ENCODE measurements at regions not wholly inside any gene's neighbourhood (a gene's known extent, or its start where the extent isn't known, plus 50 kb on each side); places are given as distances from the start of the nearest gene placed in this dataset.

DNA sequence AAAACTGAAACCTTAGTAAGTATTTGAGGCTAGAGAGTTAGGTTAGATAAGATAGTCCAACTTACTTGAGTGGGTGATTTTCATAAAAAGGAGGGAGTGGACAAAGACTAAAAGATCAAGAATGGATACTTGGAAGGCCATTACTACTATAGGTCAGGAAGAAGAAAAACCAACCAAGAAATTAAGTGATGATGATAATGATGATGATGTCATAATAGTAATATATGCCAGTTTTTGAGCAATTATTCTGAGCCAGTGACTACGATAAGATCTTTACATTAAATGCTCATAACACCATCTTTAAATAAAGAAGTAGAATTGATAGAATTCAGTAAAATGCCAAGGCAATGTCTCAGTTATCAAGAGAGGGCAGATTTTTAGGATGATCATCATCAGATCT lies 430.7 kb upstream of the ADAMTS5 start:
- DNase-seq (ENCODE audit: extremely low spot score), result no peak
- TF ChIP-seq ARNT (IDR thresholded peaks at IDR 0.05), result no peak
- TF ChIP-seq CTBP1 (IDR thresholded peaks at IDR 0.05; ENCODE audit: borderline replicate concordance), result no peak
- no peak for TF ChIP-seq FOXK2 (IDR thresholded peaks at IDR 0.05)
- no peak for TF ChIP-seq TARDBP (IDR thresholded peaks at IDR 0.05)
- no peak for TF ChIP-seq PKNOX1 (IDR thresholded peaks at IDR 0.05)
- no peak for TF ChIP-seq LEF1 (IDR thresholded peaks at IDR 0.05; ENCODE audit: borderline replicate concordance)
- TF ChIP-seq L3MBTL2 (conservative IDR thresholded peaks at IDR 0.05), result no peak
- no peak for TF ChIP-seq HDGF (IDR thresholded peaks at IDR 0.05; ENCODE audit: borderline replicate concordance)
- TF ChIP-seq NFRKB (IDR thresholded peaks at IDR 0.05), result no peak
- no peak for TF ChIP-seq ELF4 (IDR thresholded peaks at IDR 0.05)
- ChIA-PET POLR2A (no interaction called here), CTCF (no interaction called here)

GRCh38 chr21:27393726-27394125 lies 426.8 kb upstream of the ADAMTS5 start:
- DNase-seq (ENCODE audit: extremely low spot score), result no peak
- ChIA-PET POLR2A (no interaction called here), CTCF (no interaction called here)
- TF ChIP-seq NFRKB (IDR thresholded peaks at IDR 0.05), result no peak
- TF ChIP-seq BHLHE40 (IDR thresholded peaks at IDR 0.05; ENCODE audit: borderline replicate concordance), result no peak
- no peak for TF ChIP-seq LEF1 (IDR thresholded peaks at IDR 0.05; ENCODE audit: borderline replicate concordance)
- TF ChIP-seq HDGF (IDR thresholded peaks at IDR 0.05; ENCODE audit: borderline replicate concordance), result no peak
- TF ChIP-seq FOXA1 (IDR thresholded peaks at IDR 0.05), result no peak
- TF ChIP-seq FOXK2 (IDR thresholded peaks at IDR 0.05), result no peak
- no peak for TF ChIP-seq SUZ12 (IDR thresholded peaks at IDR 0.05)
- TF ChIP-seq ZNF384 (IDR thresholded peaks at IDR 0.05), result no peak
- TF ChIP-seq L3MBTL2 (conservative IDR thresholded peaks at IDR 0.05), result no peak
- TF ChIP-seq CTBP1 (IDR thresholded peaks at IDR 0.05; ENCODE audit: borderline replicate concordance), result no peak
- TF ChIP-seq ARNT (IDR thresholded peaks at IDR 0.05), result no peak
- TF ChIP-seq PKNOX1 (IDR thresholded peaks at IDR 0.05), result no peak
- TF ChIP-seq TARDBP (IDR thresholded peaks at IDR 0.05), result no peak
- no peak for TF ChIP-seq FOXM1 (IDR thresholded peaks at IDR 0.05; ENCODE audit: borderline replicate concordance)
- no peak for TF ChIP-seq ELF4 (IDR thresholded peaks at IDR 0.05)
- TF ChIP-seq SP1 (IDR thresholded peaks at IDR 0.05), result no peak

DNA sequence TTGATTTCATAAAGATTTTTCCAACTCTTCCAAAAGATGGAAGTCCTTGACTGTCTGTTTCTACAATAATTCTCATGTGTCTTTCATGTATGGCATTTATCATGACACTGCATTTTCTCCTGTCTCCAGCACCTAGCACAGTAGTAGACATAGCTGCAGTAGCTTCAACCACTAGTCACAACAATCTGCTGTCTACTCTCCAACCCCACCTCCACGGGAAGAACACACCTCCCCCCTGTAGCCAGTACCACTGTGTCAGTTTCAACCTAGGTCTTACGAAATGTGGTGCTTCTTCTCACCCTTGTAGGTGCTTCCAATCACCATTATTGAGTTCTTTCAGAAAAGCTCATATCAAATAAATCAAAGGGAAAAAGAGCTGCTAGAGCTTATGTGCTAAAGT lies 425.1 kb upstream of the ADAMTS5 start:
- TF ChIP-seq L3MBTL2 (conservative IDR thresholded peaks at IDR 0.05) (no peak), HDGF (IDR thresholded peaks at IDR 0.05; ENCODE audit: borderline replicate concordance) (no peak), ZNF384 (IDR thresholded peaks at IDR 0.05) (no peak), FOXM1 (IDR thresholded peaks at IDR 0.05; ENCODE audit: borderline replicate concordance) (no peak), NFRKB (IDR thresholded peaks at IDR 0.05) (no peak), FOXK2 (IDR thresholded peaks at IDR 0.05) (no peak), CTBP1 (IDR thresholded peaks at IDR 0.05; ENCODE audit: borderline replicate concordance) (no peak), ELF4 (IDR thresholded peaks at IDR 0.05) (no peak), FOXA1 (IDR thresholded peaks at IDR 0.05) (no peak), ARNT (IDR thresholded peaks at IDR 0.05) (no peak), BHLHE40 (IDR thresholded peaks at IDR 0.05; ENCODE audit: borderline replicate concordance) (no peak), PKNOX1 (IDR thresholded peaks at IDR 0.05) (no peak), TARDBP (IDR thresholded peaks at IDR 0.05) (no peak), SUZ12 (IDR thresholded peaks at IDR 0.05) (no peak), SP1 (IDR thresholded peaks at IDR 0.05) (no peak), LEF1 (IDR thresholded peaks at IDR 0.05; ENCODE audit: borderline replicate concordance) (no peak)
- ChIA-PET CTCF (no interaction called here), POLR2A (no interaction called here)
- no peak for DNase-seq (ENCODE audit: extremely low spot score)

- POLR2A ChIA-PET, result no interaction called here
- no peak for DNase-seq (ENCODE audit: extremely low spot score)
- no peak for TF ChIP-seq SP1 (IDR thresholded peaks at IDR 0.05)
- TF ChIP-seq PKNOX1 (IDR thresholded peaks at IDR 0.05), result no peak
- CTCF ChIA-PET, result no interaction called here
These were observed 423.5 kb upstream of the ADAMTS5 start for GRCh38 chr21:27390384-27390783.

- no peak for TF ChIP-seq TARDBP (IDR thresholded peaks at IDR 0.05)
- TF ChIP-seq FOXK2 (IDR thresholded peaks at IDR 0.05), result no peak
- no peak for TF ChIP-seq ZNF384 (IDR thresholded peaks at IDR 0.05)
- no peak for TF ChIP-seq ELF4 (IDR thresholded peaks at IDR 0.05)
- TF ChIP-seq FOXM1 (IDR thresholded peaks at IDR 0.05; ENCODE audit: borderline replicate concordance), result no peak
- no peak for DNase-seq (ENCODE audit: extremely low spot score)
- CTCF ChIA-PET, result interaction anchor here (0.6 to 0.7 kb wide), 2 partner anchors 90 to 538 kb away, joined by 3 to 4 read pairs; no protein-coding TSS in a partner anchor
- POLR2A ChIA-PET, result no interaction called here
These were observed 421.9 kb upstream of the ADAMTS5 start for GRCh38 chr21:27388825-27389224.

- CTCF ChIA-PET, result interaction anchor here (0.7 kb wide), 1 partner anchor 103 kb away, joined by 7 read pairs; no protein-coding TSS in a partner anchor
- POLR2A ChIA-PET, result no interaction called here
These were observed 415.5 kb upstream of the ADAMTS5 start for GRCh38 chr21:27382404-27382803.

More at GRCh38 chr21:27382404-27382803, 415.5 kb upstream of the ADAMTS5 start:
- TF ChIP-seq NFRKB (IDR thresholded peaks at IDR 0.05) (no peak), LEF1 (IDR thresholded peaks at IDR 0.05; ENCODE audit: borderline replicate concordance) (no peak), TARDBP (IDR thresholded peaks at IDR 0.05) (no peak), ZNF384 (IDR thresholded peaks at IDR 0.05) (no peak), ARNT (IDR thresholded peaks at IDR 0.05) (no peak), L3MBTL2 (conservative IDR thresholded peaks at IDR 0.05) (no peak), SUZ12 (IDR thresholded peaks at IDR 0.05) (no peak), FOXA1 (IDR thresholded peaks at IDR 0.05) (no peak), ELF4 (IDR thresholded peaks at IDR 0.05) (no peak), BHLHE40 (IDR thresholded peaks at IDR 0.05; ENCODE audit: borderline replicate concordance) (no peak), FOXM1 (IDR thresholded peaks at IDR 0.05; ENCODE audit: borderline replicate concordance) (no peak)
- no peak for DNase-seq (ENCODE audit: extremely low spot score)

Measured in HEK293T (cell line).